B cell (primary cell): ENCODE measurements at regions not wholly inside any gene's neighbourhood (a gene's known extent, or its start where the extent isn't known, plus 50 kb on each side); places are given as distances from the start of the nearest gene placed in this dataset.

Experiments
- ATAC-seq: fragments of 200-7000 bp; cut with Tn5 transposase; one replicate; pipeline ENCODE4 v1.10.0; 2021; ENCODE audit warnings: low read depth, mild to moderate bottlenecking, moderate number of reproducible peaks, moderate library complexity
- CTCF ChIA-PET: fragments of 350-600 bp; sonication (Branson Sonifier 250); formaldehyde crosslinking; loops from one replicate; lab custom pipeline; 2021; ENCODE audit warnings: antibody characterized with exemption, inconsistent platforms; lab: Charles Lee
- POLR2A ChIA-PET: fragments of 350-600 bp; sonication (Branson Sonifier 250); formaldehyde crosslinking; loops from one replicate; lab custom pipeline; 2021; ENCODE audit warnings: antibody characterized with exemption; lab: Charles Lee
- DNase-seq: peaks from one replicate; pipeline ENCODE4 v3.0.0; 2013
- H2AFZ ChIP-seq: 2 replicates; pipeline ENCODE4 v1.6.1; 2012; ENCODE audit warnings: mild to moderate bottlenecking, low read depth, low read length; ENCODE audit not compliant: insufficient read depth, poor library complexity, severe bottlenecking
- H3K27ac ChIP-seq, 2 donors: 1 replicate in 1 of 2; 2 replicates in 1 of 2; pipeline ENCODE4 v1.5.1; 2012 to 2013; ENCODE audit warnings: low read length in 2 of 2, mild to moderate bottlenecking in 2 of 2, moderate library complexity in 1 of 2
- H3K27me3 ChIP-seq, 4 experiments: fragments of 200-600 bp in 1 of 4; sonication (generic) in 1 of 4; replicated peaks in 1 of 4; 1 replicate in 2 of 4; 2 replicates in 2 of 4; pipeline versions ENCODE4 v1.6.1 to v1.7.0; 2013 to 2016; ENCODE audit warnings: low read length in 3 of 4, mild to moderate bottlenecking in 2 of 4, mixed read lengths in 1 of 4, moderate library complexity in 1 of 4; ENCODE audit not compliant: insufficient read depth in 4 of 4, control insufficient read depth in 3 of 4; ENCODE audit errors: control extremely low read depth in 1 of 4
- H3K36me3 ChIP-seq, 2 experiments: replicated peaks in 1 of 2; 1 replicate in 1 of 2; 2 replicates in 1 of 2; pipeline versions ENCODE4 v1.6.1 to v1.7.1; 2013; ENCODE audit warnings: low read length in 1 of 2; ENCODE audit not compliant: insufficient read depth in 2 of 2, control insufficient read depth in 1 of 2; ENCODE audit errors: control extremely low read depth in 1 of 2, extremely low read depth in 1 of 2
- H3K4me1 ChIP-seq, 2 donors: fragments of 200-600 bp in 1 of 2; sonication (generic) in 1 of 2; 1 replicate in 1 of 2; 2 replicates in 1 of 2; pipeline versions ENCODE4 v1.5.1 to v1.6.1; 2013 to 2017; ENCODE audit warnings: low read length in 2 of 2; ENCODE audit not compliant: control insufficient read depth in 2 of 2, insufficient read depth in 2 of 2
- H3K4me2 ChIP-seq: replicated peaks from 2 replicates; pipeline ENCODE3; 2012; ENCODE audit warnings: mild to moderate bottlenecking, low read depth, low read length; ENCODE audit not compliant: poor library complexity, severe bottlenecking
- H3K4me3 ChIP-seq, 5 experiments: fragments of 200-600 bp in 1 of 5; sonication (generic) in 1 of 5; 1 replicate in 3 of 5; 2 replicates in 2 of 5; pipeline versions ENCODE4 v1.5.1 to v1.7.0; 2011 to 2016; ENCODE audit warnings: low read length in 4 of 5, mild to moderate bottlenecking in 4 of 5, low read depth in 2 of 5, control low read depth in 1 of 5, moderate library complexity in 1 of 5; ENCODE audit not compliant: insufficient read depth in 1 of 5; ENCODE audit errors: control extremely low read depth in 1 of 5, extremely low read depth in 1 of 5
- H3K79me2 ChIP-seq: fragments of 200-600 bp; sonication (generic); one replicate; pipeline ENCODE4 v1.6.0; 2016; ENCODE audit warnings: low read length; ENCODE audit not compliant: control insufficient read depth, insufficient read depth
- H3K9ac ChIP-seq: fragments of 200-600 bp; sonication (generic); 2 replicates; pipeline ENCODE4 v1.6.1; 2017; ENCODE audit warnings: mild to moderate bottlenecking, low read length, moderate library complexity
- H3K9me3 ChIP-seq, 3 donors: one replicate each; pipeline versions ENCODE4 v1.6.1 to v1.7.1; 2013; ENCODE audit warnings: low read length in 2 of 3; ENCODE audit not compliant: control insufficient read depth in 2 of 3, insufficient read depth in 1 of 3; ENCODE audit errors: control extremely low read depth in 1 of 3
- H4K20me1 ChIP-seq: 2 replicates; pipeline ENCODE4 v1.6.0; 2012; ENCODE audit warnings: mild to moderate bottlenecking, low read length; ENCODE audit not compliant: insufficient read depth, control insufficient read depth, poor library complexity, severe bottlenecking
- H3K27ac Mint-ChIP-seq: one replicate; pipeline ENCODE4 v1.8.0; 2021; ENCODE audit warnings: mixed read lengths
- H3K27me3 Mint-ChIP-seq: one replicate; pipeline ENCODE4 v1.8.0; 2021; ENCODE audit warnings: mixed read lengths
- H3K4me1 Mint-ChIP-seq: one replicate; pipeline ENCODE4 v1.8.0; 2021; ENCODE audit warnings: mixed read lengths
- H3K4me3 Mint-ChIP-seq: one replicate; pipeline ENCODE4 v1.8.0; 2021; ENCODE audit warnings: mixed read lengths
- H3K9me3 Mint-ChIP-seq: one replicate; pipeline ENCODE4 v1.8.0; 2022; ENCODE audit warnings: mixed read lengths; ENCODE audit not compliant: insufficient read depth
- EZH2 ChIP-seq: IDR thresholded peaks from 2 replicates; pipeline ENCODE4 v1.6.1; 2012; ENCODE audit warnings: borderline replicate concordance, low read depth, mild to moderate bottlenecking, moderate library complexity, low read length; ENCODE audit not compliant: insufficient read depth, poor library complexity, severe bottlenecking
- WGBS: methylation state at CpG from one replicate; pipeline ENCODE4 v1.1.5; 2013; ENCODE audit warnings: missing lambda C conversion rate; ENCODE audit not compliant: insufficient coverage; 5-methylcytosine and 5-hydroxymethylcytosine counted together
- intact Hi-C: fragments of 100-400 bp; cut with micrococcal nuclease; formaldehyde crosslinking; loops from one replicate; pipeline ENCODE4 v1.10.0; 2022
- TF ChIP-seq, protein P1 (sequence below): fragments of 200-600 bp; IDR thresholded peaks from one replicate; pipeline ENCODE4 v1.8.0; 2022; ENCODE audit warnings: antibody characterized with exemption, mild to moderate bottlenecking

- Histone ChIP-seq H3K4me2 (no peak overlapping the region), H3K36me3 (no peaks in the 10 kb centered on the region), H3K9me3 (peaks cover 0 to 10% (median 0%) of the 10 kb centered on the region in 3 donors), H3K4me1 (no peaks in the 10 kb centered on the region), H3K4me3 (no peak overlapping the region), H4K20me1 (no peaks in the 10 kb centered on the region), H2AFZ (no peak overlapping the region), H3K9ac (no peak overlapping the region), H3K27me3 (no peaks in the 10 kb centered on the region), H3K79me2 (no peaks in the 10 kb centered on the region), H3K27ac (no peak overlapping the region)
- intact Hi-C loops = no loop called here
- ATAC-seq (no peak), DNase-seq (no peak)
- CTCF ChIA-PET = no interaction called here
- Mint-ChIP-seq H3K27me3 (no peaks in the 10 kb centered on the region), H3K4me3 (no peak overlapping the region), H3K27ac (no peak overlapping the region), H3K4me1 (no peaks in the 10 kb centered on the region), H3K9me3 (no peaks in the 10 kb centered on the region)
- POLR2A ChIA-PET = no interaction called here
- 81% methylated on average over 3 of the region's 6 CpGs for WGBS
- TF ChIP-seq, protein P1, sequence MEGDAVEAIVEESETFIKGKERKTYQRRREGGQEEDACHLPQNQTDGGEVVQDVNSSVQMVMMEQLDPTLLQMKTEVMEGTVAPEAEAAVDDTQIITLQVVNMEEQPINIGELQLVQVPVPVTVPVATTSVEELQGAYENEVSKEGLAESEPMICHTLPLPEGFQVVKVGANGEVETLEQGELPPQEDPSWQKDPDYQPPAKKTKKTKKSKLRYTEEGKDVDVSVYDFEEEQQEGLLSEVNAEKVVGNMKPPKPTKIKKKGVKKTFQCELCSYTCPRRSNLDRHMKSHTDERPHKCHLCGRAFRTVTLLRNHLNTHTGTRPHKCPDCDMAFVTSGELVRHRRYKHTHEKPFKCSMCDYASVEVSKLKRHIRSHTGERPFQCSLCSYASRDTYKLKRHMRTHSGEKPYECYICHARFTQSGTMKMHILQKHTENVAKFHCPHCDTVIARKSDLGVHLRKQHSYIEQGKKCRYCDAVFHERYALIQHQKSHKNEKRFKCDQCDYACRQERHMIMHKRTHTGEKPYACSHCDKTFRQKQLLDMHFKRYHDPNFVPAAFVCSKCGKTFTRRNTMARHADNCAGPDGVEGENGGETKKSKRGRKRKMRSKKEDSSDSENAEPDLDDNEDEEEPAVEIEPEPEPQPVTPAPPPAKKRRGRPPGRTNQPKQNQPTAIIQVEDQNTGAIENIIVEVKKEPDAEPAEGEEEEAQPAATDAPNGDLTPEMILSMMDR = no peak
- no peak for TF ChIP-seq EZH2
These were observed 357.4 kb upstream of the GULP1 start for GRCh38 chr2:187934236-187934635.

- TF ChIP-seq, protein P1 = no peak
- TF ChIP-seq EZH2 = no peak
- Histone ChIP-seq H3K9ac (no peak overlapping the region), H3K36me3 (no peaks in the 10 kb centered on the region), H3K27me3 (no peaks in the 10 kb centered on the region), H4K20me1 (no peaks in the 10 kb centered on the region), H3K4me1 (no peaks in the 10 kb centered on the region), H2AFZ (no peak overlapping the region), H3K9me3 (peaks cover 0 to 10% (median 0%) of the 10 kb centered on the region in 3 donors), H3K27ac (no peak overlapping the region), H3K79me2 (no peaks in the 10 kb centered on the region), H3K4me3 (no peak overlapping the region), H3K4me2 (no peak overlapping the region)
- 97% methylated on average over 4 of the region's 4 CpGs for WGBS
- no peak overlapping the region for H3K27ac Mint-ChIP-seq
- intact Hi-C loops = no loop called here
- H3K4me1 Mint-ChIP-seq = no peaks in the 10 kb centered on the region
- H3K9me3 Mint-ChIP-seq = no peaks in the 10 kb centered on the region
- H3K27me3 Mint-ChIP-seq = no peaks in the 10 kb centered on the region
- no peak for ATAC-seq
- ChIA-PET CTCF (no interaction called here), POLR2A (no interaction called here)
- peak; percentile 5 for DNase-seq
- no peak overlapping the region for H3K4me3 Mint-ChIP-seq
These were observed 357.0 kb upstream of the GULP1 start for GRCh38 chr2:187934692-187935091.
